T-cell (primary cell): ENCODE measurements at regions not wholly inside any gene's neighbourhood (a gene's known extent, or its start where the extent isn't known, plus 50 kb on each side); places are given as distances from the start of the nearest gene placed in this dataset.

ENCODE experiments used
- ATAC-seq, 4 experiments: fragments of 200-7000 bp in 3 of 4; fragments of 150-1000 bp in 1 of 4; cut with Tn5 transposase; replicated peaks in 1 of 4; 1 replicate in 3 of 4; 2 replicates in 1 of 4; pipeline ENCODE4 v1.10.0; 2021; ENCODE audit warnings: moderate library complexity in 3 of 4, mild to moderate bottlenecking in 2 of 4, moderate number of reproducible peaks in 1 of 4
- CTCF ChIA-PET, 2 donors: fragments of 300-600 bp; sonication (Branson Sonifier 250); formaldehyde crosslinking; loops; one replicate each; lab custom pipeline; 2022; ENCODE audit warnings: antibody characterized with exemption in 2 of 2; lab: Charles Lee
- POLR2A ChIA-PET, 2 donors: fragments of 300-600 bp; sonication (Branson Sonifier 250); formaldehyde crosslinking; loops; one replicate each; lab custom pipeline; 2022; ENCODE audit warnings: antibody characterized with exemption in 2 of 2; lab: Charles Lee
- DNase-seq, 35 experiments: peaks; one replicate each; pipeline versions ENCODE4 v3.0.0 to v3.0.0-alpha.2; 2013 to 2023
- H3K27ac ChIP-seq: one replicate; pipeline ENCODE4 v1.5.1; 2013; ENCODE audit warnings: low read length
- H3K27me3 ChIP-seq, 2 experiments: replicated peaks in 1 of 2; 1 replicate in 1 of 2; 2 replicates in 1 of 2; pipeline versions ENCODE4 v1.6.1 to v1.7.0; 2013; ENCODE audit warnings: low read length in 1 of 2, mixed read lengths in 1 of 2; ENCODE audit not compliant: control insufficient read depth in 2 of 2, insufficient read depth in 2 of 2; ENCODE audit errors: extremely low read depth in 1 of 2
- H3K36me3 ChIP-seq, 2 donors: 1 replicate in 1 of 2; 2 replicates in 1 of 2; pipeline versions ENCODE4 v1.6.1 to v1.7.0; 2013; ENCODE audit warnings: low read length in 1 of 2; ENCODE audit not compliant: control insufficient read depth in 2 of 2, insufficient read depth in 1 of 2; ENCODE audit errors: extremely low read depth in 1 of 2
- H3K4me1 ChIP-seq, 2 experiments: 1 replicate in 1 of 2; 2 replicates in 1 of 2; pipeline versions ENCODE4 v1.6.1 to v1.7.0; 2013; ENCODE audit warnings: low read length in 2 of 2, mixed read lengths in 1 of 2; ENCODE audit not compliant: insufficient read depth in 2 of 2, control insufficient read depth in 1 of 2; ENCODE audit errors: extremely low read depth in 1 of 2
- H3K4me3 ChIP-seq, 2 donors: 1 replicate in 1 of 2; 2 replicates in 1 of 2; pipeline versions ENCODE4 v1.5.1 to v1.7.0; 2013; ENCODE audit warnings: mild to moderate bottlenecking in 2 of 2, low read length in 1 of 2, moderate library complexity in 1 of 2; ENCODE audit not compliant: control insufficient read depth in 1 of 2; ENCODE audit errors: extremely low read depth in 1 of 2
- H3K9me3 ChIP-seq: 2 replicates; pipeline ENCODE4 v1.7.0; 2013
- H3K27ac Mint-ChIP-seq, 2 donors: one replicate each; pipeline ENCODE4 v1.8.0; 2020 to 2021; ENCODE audit warnings: mild to moderate bottlenecking in 2 of 2, mixed read lengths in 2 of 2
- H3K27me3 Mint-ChIP-seq, 2 donors: one replicate each; pipeline ENCODE4 v1.8.0; 2021 to 2022; ENCODE audit warnings: mixed read lengths in 2 of 2
- H3K36me3 Mint-ChIP-seq: one replicate; pipeline ENCODE4 v1.8.0; 2021; ENCODE audit warnings: mixed read lengths
- H3K4me1 Mint-ChIP-seq, 3 donors: one replicate each; pipeline ENCODE4 v1.8.0; 2020 to 2022; ENCODE audit warnings: mixed read lengths in 3 of 3, mild to moderate bottlenecking in 1 of 3
- H3K4me3 Mint-ChIP-seq, 3 donors: one replicate each; pipeline ENCODE4 v1.8.0; 2020 to 2022; ENCODE audit warnings: mild to moderate bottlenecking in 3 of 3, mixed read lengths in 3 of 3, moderate library complexity in 3 of 3
- H3K9me3 Mint-ChIP-seq, 3 donors: one replicate each; pipeline ENCODE4 v1.8.0; 2020 to 2022; ENCODE audit warnings: mixed read lengths in 3 of 3
- WGBS: methylation state at CpG from one replicate; pipeline ENCODE4 v1.1.5; 2013; ENCODE audit warnings: missing lambda C conversion rate; ENCODE audit not compliant: insufficient coverage; 5-methylcytosine and 5-hydroxymethylcytosine counted together

DNA sequence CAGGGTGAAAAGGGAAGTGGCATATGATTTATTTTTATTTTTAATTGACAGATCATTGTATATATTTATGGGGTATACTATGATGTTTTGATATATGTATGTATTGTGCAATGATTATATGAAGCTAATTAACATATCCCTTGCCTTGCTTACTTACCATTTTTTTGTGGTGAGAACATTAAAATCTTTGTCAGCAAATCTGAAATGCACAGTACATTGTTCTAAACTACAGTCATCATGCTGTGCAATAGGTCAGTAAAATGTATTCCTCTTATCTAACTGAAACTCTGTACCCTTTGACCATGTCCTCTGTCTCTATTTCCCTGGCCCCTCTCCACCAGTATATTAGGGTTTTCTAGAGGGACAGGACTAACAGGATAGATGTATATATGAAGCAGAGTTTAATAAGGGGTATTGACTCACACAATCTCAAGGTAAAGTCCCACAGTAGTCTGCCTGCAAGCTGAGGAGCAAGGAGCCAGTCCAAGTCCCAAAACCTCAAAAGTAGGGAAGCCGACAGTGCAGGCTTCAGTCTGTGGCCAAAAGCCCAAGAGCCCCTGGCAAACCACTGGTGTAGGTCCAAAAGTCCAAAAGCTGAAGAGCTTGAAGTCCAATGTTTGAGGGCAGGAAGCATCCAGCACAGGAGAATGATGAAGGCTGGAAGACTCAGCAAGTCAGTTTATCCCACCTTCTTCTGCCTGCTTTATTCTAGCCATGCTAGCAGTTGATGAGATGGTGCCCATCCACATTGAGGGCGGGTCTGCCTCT is 122.2 kb upstream of the FBXL7 start:
- H3K4me3 ChIP-seq = no peak overlapping the region
- Mint-ChIP-seq H3K4me3 (no peak overlapping the region), H3K27me3 (no peaks in the 10 kb centered on the region), H3K27ac (no peak overlapping the region), H3K36me3 (no peaks in the 10 kb centered on the region), H3K9me3 (peaks cover 4 to 17% (median 7%) of the 10 kb centered on the region in 3 donors), H3K4me1 (no peaks in the 10 kb centered on the region)
- 83% methylated on average over 1 of the region's 2 CpGs for WGBS
- no peak overlapping the region for H3K27ac ChIP-seq
- ATAC-seq (no peak), DNase-seq (no peak)
- POLR2A ChIA-PET = no interaction called here
- H3K36me3 ChIP-seq = no peaks in the 10 kb centered on the region
- H3K9me3 ChIP-seq = no peaks in the 10 kb centered on the region
- CTCF ChIA-PET = no interaction called here
- no peaks in the 10 kb centered on the region for H3K4me1 ChIP-seq
- no peaks in the 10 kb centered on the region for H3K27me3 ChIP-seq

DNA sequence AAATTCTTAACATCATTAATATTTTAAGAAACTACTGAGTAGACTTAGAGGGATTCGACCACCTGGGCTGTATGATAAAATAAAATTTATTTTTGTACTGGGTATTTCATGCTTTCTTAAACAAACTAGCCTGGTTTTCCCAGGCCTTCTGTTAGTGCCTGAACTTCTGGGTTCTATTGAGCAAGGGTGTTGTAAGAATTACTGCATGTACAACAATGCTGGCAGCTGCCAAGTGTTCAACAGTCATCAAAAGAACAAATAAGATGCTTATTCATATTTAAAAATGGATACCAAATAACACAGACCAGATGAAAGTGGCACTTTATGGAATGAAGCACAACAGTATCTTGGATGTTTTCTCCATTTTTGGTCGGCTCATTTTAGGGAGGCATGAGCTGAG is 123.2 kb upstream of the FBXL7 start:
- no peak overlapping the region for H3K27ac ChIP-seq
- H3K27me3 ChIP-seq = no peaks in the 10 kb centered on the region
- H3K4me1 ChIP-seq = no peaks in the 10 kb centered on the region
- ATAC-seq (no peak), DNase-seq (no peak)
- H3K27me3 Mint-ChIP-seq = no peaks in the 10 kb centered on the region
- no peak overlapping the region for H3K4me3 Mint-ChIP-seq
- peaks cover 4 to 17% (median 7%) of the 10 kb centered on the region in 3 donors for H3K9me3 Mint-ChIP-seq
- ChIA-PET CTCF (no interaction called here), POLR2A (no interaction called here)
- no peaks in the 10 kb centered on the region for H3K36me3 ChIP-seq
- no CpG with 5 or more reads among the region's 2 CpGs for WGBS
- no peak overlapping the region for H3K4me3 ChIP-seq
- H3K4me1 Mint-ChIP-seq = no peaks in the 10 kb centered on the region
- no peaks in the 10 kb centered on the region for H3K36me3 Mint-ChIP-seq
- H3K27ac Mint-ChIP-seq = no peak overlapping the region
- no peaks in the 10 kb centered on the region for H3K9me3 ChIP-seq

DNA sequence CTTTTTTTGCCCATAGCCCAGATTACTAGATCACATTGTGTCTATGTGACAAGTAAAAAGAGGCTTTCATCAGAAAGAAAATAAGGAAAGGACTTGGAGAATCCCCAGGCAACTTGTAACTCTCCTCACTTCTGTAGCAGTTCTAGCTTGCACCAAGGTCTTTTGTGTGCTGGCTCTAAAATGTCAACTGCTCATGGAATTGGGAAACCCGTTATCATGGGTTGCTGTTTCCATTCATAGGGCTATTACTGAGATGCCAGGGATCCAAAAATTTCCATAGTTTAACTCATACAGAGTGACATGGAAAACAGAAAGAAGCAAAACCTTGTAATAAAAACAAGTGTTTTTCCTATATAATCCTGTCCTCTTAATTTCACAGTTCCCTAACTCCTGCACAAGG is 123.9 kb upstream of the FBXL7 start:
- ATAC-seq = no peak
- ChIA-PET POLR2A (no interaction called here), CTCF (no interaction called here)
- H3K36me3 ChIP-seq = no peaks in the 10 kb centered on the region
- H3K27me3 ChIP-seq = no peaks in the 10 kb centered on the region
- no peaks in the 10 kb centered on the region for H3K9me3 ChIP-seq
- no CpG with 5 or more reads among the region's 1 CpG for WGBS
- no peaks in the 10 kb centered on the region for H3K4me1 ChIP-seq
- Mint-ChIP-seq H3K4me3 (no peak overlapping the region), H3K36me3 (no peaks in the 10 kb centered on the region), H3K4me1 (no peaks in the 10 kb centered on the region), H3K9me3 (peaks cover 4 to 21% (median 5%) of the 10 kb centered on the region in 3 donors), H3K27ac (no peak overlapping the region), H3K27me3 (no peaks in the 10 kb centered on the region)
- no peak overlapping the region for H3K27ac ChIP-seq
- H3K4me3 ChIP-seq = no peak overlapping the region
- no peak for DNase-seq

DNA sequence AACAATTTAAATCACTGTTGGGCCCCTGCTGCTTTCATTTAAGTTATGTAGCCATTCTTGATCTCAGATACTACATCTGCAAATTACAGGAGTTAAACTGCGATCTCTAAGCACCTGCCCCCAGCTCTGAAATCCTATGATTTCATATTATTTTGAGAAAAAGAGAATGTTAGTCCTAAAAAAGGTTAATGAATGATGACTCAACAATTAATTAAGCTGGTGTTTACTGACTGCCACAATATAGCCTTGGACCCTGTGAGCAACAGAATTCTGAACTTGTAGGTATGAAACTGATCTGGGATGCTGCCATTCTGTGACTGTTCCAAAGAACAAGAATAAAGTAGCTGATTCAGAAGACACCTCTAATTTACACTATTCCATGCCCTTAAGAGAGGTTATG is 124.4 kb upstream of the FBXL7 start:
- no peak overlapping the region for H3K4me3 ChIP-seq
- H3K4me1 Mint-ChIP-seq = no peaks in the 10 kb centered on the region
- no peak overlapping the region for H3K4me3 Mint-ChIP-seq
- H3K27me3 ChIP-seq = no peaks in the 10 kb centered on the region
- no peaks in the 10 kb centered on the region for H3K27me3 Mint-ChIP-seq
- DNase-seq (no peak), ATAC-seq (no peak)
- H3K4me1 ChIP-seq = no peaks in the 10 kb centered on the region
- ChIA-PET CTCF (no interaction called here), POLR2A (no interaction called here)
- no peaks in the 10 kb centered on the region for H3K36me3 Mint-ChIP-seq
- no peak overlapping the region for H3K27ac Mint-ChIP-seq
- H3K9me3 Mint-ChIP-seq = peaks cover 4 to 21% (median 6%) of the 10 kb centered on the region in 3 donors
- WGBS = no CpG with 5 or more reads among the region's 1 CpG
- H3K27ac ChIP-seq = no peak overlapping the region
- H3K36me3 ChIP-seq = no peaks in the 10 kb centered on the region
- H3K9me3 ChIP-seq = no peaks in the 10 kb centered on the region

DNA sequence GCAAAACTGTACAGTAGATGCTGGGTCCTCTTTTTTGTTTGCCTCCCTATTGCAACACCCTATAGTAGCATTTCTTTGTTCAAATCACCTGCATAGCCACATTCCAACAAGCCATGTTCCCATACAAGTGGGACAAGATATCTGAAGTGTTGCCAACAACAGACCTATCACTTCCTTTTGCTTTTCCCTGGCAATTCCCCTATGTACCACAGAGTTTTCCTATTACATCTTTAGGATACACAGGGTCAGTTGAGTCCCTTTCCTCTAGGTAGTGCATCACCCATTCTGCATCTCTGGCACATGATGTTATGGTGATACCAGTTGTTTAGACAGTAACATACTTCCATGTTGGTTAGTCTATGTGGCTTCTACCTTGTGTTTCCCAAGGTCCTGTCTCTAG is 125.1 kb upstream of the FBXL7 start:
- Mint-ChIP-seq H3K27ac (no peak overlapping the region), H3K4me3 (no peak overlapping the region), H3K9me3 (peaks cover 4 to 16% (median 6%) of the 10 kb centered on the region in 3 donors), H3K4me1 (no peaks in the 10 kb centered on the region), H3K27me3 (no peaks in the 10 kb centered on the region), H3K36me3 (no peaks in the 10 kb centered on the region)
- no peaks in the 10 kb centered on the region for H3K27me3 ChIP-seq
- ATAC-seq (no peak), DNase-seq (no peak)
- CTCF ChIA-PET = no interaction called here
- H3K4me1 ChIP-seq = no peaks in the 10 kb centered on the region
- POLR2A ChIA-PET = no interaction called here
- H3K9me3 ChIP-seq = no peaks in the 10 kb centered on the region
- H3K27ac ChIP-seq = no peak overlapping the region
- H3K36me3 ChIP-seq = no peaks in the 10 kb centered on the region
- H3K4me3 ChIP-seq = no peak overlapping the region

DNA sequence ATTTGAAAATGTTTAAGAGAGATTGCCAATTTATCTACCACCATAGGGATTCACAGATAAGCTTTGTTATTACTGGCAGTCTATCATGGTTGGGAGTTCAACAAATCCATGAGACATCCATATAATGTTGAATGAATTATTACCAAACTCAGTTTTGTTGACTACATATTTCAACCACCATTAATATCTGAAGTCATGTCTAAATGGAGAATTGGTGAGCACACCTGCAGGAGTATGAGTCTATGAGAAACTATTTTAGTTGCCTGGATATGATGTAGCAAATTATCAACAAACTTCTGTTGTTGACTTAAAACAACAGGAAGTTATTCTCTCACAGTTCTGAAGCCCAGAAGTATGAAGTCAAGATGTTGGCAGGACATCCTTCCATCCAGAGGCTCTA is 126.8 kb upstream of the FBXL7 start:
- no peak overlapping the region for H3K4me3 ChIP-seq
- ChIA-PET CTCF (no interaction called here), POLR2A (no interaction called here)
- no peaks in the 10 kb centered on the region for H3K36me3 Mint-ChIP-seq
- no peaks in the 10 kb centered on the region for H3K36me3 ChIP-seq
- ATAC-seq (no peak), DNase-seq (no peak)
- no peak overlapping the region for H3K27ac ChIP-seq
- H3K4me1 Mint-ChIP-seq = no peaks in the 10 kb centered on the region
- H3K27me3 ChIP-seq = no peaks in the 10 kb centered on the region
- H3K9me3 ChIP-seq = no peaks in the 10 kb centered on the region
- H3K27ac Mint-ChIP-seq = no peak overlapping the region
- H3K27me3 Mint-ChIP-seq = no peaks in the 10 kb centered on the region
- H3K4me3 Mint-ChIP-seq = no peak overlapping the region
- no peaks in the 10 kb centered on the region for H3K4me1 ChIP-seq
- H3K9me3 Mint-ChIP-seq = peaks cover 2 to 15% (median 4%) of the 10 kb centered on the region in 3 donors

DNA sequence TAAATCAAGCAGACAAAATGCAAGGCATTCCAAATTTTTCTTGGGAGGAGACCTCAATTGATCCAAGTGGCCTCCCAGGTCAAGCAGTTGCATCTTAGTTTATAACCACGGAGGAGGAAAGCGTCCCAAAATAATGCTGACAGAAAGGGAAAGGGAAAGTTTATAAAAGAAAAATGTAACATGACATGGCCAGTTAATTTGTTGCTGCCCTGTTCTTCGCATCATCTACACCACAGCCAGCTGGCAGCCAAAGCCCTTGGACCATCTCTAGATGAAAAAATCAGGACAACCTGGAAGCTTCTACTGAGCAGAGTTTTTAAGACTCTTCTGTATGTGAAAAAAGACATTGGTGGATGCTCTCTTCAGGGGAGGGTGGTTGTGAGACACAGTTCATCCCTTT is 128.8 kb upstream of the FBXL7 start:
- DNase-seq = no peak
- ATAC-seq = no peak
- H3K27me3 ChIP-seq = no peaks in the 10 kb centered on the region
- no peaks in the 10 kb centered on the region for H3K4me1 ChIP-seq
- H3K27ac Mint-ChIP-seq = no peak overlapping the region
- no peaks in the 10 kb centered on the region for H3K4me1 Mint-ChIP-seq
- no peak overlapping the region for H3K4me3 Mint-ChIP-seq
- no peaks in the 10 kb centered on the region for H3K9me3 ChIP-seq
- WGBS = 90% methylated on average over 2 of the region's 3 CpGs
- peaks cover 8 to 19% (median 10%) of the 10 kb centered on the region in 3 donors for H3K9me3 Mint-ChIP-seq
- no peak overlapping the region for H3K27ac ChIP-seq
- H3K27me3 Mint-ChIP-seq = no peaks in the 10 kb centered on the region
- H3K36me3 Mint-ChIP-seq = no peaks in the 10 kb centered on the region
- no peak overlapping the region for H3K4me3 ChIP-seq
- CTCF ChIA-PET = no interaction called here
- POLR2A ChIA-PET = no interaction called here
- no peaks in the 10 kb centered on the region for H3K36me3 ChIP-seq
